ENCODE measurements at regions not wholly inside any gene's neighbourhood (a gene's known extent, or its start where the extent isn't known, plus 50 kb on each side); places are given as distances from the start of the nearest gene placed in this dataset.

DNA sequence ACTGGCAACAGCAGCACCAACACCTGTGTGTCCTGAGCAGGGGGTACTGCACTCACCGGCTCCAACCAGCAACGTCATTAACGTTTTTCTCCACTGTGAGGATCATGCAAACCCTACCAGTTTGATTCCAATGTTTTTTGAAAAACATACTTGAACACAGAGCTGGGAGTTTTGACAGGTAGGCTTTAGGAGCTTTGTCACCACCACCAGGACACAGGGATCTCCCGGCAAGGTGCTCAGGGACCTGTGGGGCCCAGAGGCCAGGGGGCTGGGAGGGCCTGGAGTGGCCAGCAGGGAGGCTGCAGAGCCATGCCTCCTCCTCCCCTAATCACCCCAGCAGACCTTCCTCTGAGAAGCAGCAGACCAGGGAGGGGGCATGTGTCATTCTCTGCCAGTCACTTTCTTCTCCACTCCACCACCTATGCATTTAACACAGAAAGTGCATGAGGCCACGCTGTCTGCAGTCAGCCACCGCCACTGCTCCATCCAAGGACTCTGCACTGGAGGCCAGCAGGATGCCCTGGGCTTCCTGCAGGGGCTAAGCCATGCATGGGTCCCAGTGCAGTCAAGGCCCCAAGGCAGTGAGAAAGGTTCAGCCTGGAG lies 768.2 kb downstream of the KCNJ18 start:
- Histone ChIP-seq H3K36me3 (ENCODE audit: control insufficient read depth in 3 of 3, insufficient read depth in 2 of 3, low read depth in 1 of 3, low read length in 3 of 3) (no peaks in the 10 kb centered on the region), H3K9me3 (ENCODE audit: control insufficient read depth in 2 of 2, insufficient read depth in 1 of 2, low read depth in 1 of 2, low read length in 1 of 2) (peaks cover 4 to 12% of the 10 kb centered on the region in 2 donors), H3K4me3 (ENCODE audit: low read depth in 1 of 3, low read length in 3 of 3) (no peak overlapping the region), H3K27me3 (ENCODE audit: control insufficient read depth in 3 of 3, insufficient read depth in 3 of 3, low read length in 3 of 3) (no peaks in the 10 kb centered on the region), H3K27ac (ENCODE audit: low read depth in 1 of 3, low read length in 2 of 3) (no peak overlapping the region), H3K4me1 (ENCODE audit: control insufficient read depth in 3 of 3, insufficient read depth in 2 of 3, low read depth in 1 of 3, low read length in 2 of 3) (no peaks in the 10 kb centered on the region)
- 64 to 70% (median 69%) methylated on average over 6 of the region's 6 CpGs for WGBS, 3 donors
- DNase-seq (no peak), FAIRE-seq (no peak)

DNA sequence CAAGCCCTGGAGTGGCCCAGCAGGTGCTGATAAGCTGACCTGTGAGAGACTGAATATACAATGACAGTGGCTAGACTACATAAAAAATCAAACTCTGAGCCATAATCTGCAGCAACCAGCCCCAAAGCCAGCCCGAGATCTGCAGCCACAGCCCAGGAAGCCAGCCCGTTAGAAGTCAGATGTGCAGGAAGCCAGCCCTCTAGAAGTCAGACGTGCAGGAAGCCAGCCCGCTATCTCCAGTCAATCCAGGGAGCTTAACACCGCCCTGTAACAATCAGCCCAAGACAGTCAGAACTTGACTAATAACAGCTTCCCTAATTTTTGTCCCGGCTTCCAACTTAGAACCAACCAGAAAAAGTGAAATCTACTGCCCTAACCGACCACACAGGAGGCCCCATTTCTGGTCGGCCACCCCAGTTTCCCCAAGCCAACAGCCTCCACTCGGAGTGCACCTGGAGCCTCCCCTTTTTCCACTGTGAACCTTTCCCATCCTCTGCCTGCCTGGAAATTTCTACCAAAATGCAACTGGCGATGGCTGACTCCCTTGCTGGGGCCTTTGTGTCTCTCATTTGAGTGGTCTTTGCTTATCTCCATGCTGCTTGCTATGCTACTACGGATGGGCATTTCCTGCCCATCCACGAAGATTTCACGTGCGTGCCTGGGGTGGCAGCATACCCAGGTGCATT lies 769.3 kb downstream of the KCNJ18 start:
- WGBS, 3 donors: 75 to 84% (median 81%) methylated on average over 14 of the region's 14 CpGs
- peaks cover 4 to 12% of the 10 kb centered on the region in 2 donors for H3K9me3 ChIP-seq (ENCODE audit: control insufficient read depth in 2 of 2, insufficient read depth in 1 of 2, low read depth in 1 of 2, low read length in 1 of 2)
- DNase-seq (no peak), FAIRE-seq (no peak)
- no peaks in the 10 kb centered on the region for H3K36me3 ChIP-seq (ENCODE audit: control insufficient read depth in 3 of 3, insufficient read depth in 2 of 3, low read depth in 1 of 3, low read length in 3 of 3)
- H3K4me3 ChIP-seq (ENCODE audit: low read depth in 1 of 3, low read length in 3 of 3): no peak overlapping the region
- no peaks in the 10 kb centered on the region for H3K4me1 ChIP-seq (ENCODE audit: control insufficient read depth in 3 of 3, insufficient read depth in 2 of 3, low read depth in 1 of 3, low read length in 2 of 3)
- H3K27ac ChIP-seq (ENCODE audit: low read depth in 1 of 3, low read length in 2 of 3): no peak overlapping the region
- no peaks in the 10 kb centered on the region for H3K27me3 ChIP-seq (ENCODE audit: control insufficient read depth in 3 of 3, insufficient read depth in 3 of 3, low read length in 3 of 3)

DNA sequence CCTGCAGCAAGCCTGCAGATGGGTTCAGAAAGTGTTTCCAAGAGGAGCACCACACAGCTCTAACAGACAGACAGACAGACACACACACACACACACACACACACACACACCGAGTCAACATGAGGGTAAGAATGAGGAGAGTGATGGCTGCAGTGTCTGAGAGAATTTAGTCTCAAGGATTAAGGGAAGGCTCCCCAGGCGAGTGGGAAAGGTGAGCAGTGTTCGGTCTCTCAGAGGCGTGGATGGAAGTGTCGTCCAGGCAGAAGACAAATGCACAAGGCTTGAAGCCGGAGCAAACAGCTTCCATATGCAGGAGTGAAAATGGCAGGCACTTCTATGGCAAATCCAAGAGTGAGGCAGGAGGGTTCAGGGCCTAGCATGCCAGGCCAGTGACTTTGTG lies 770.1 kb downstream of the KCNJ18 start:
- no peaks in the 10 kb centered on the region for H3K4me1 ChIP-seq (ENCODE audit: control insufficient read depth in 3 of 3, insufficient read depth in 2 of 3, low read depth in 1 of 3, low read length in 2 of 3)
- DNase-seq (no peak), FAIRE-seq (no peak)
- 76 to 81% (median 77%) methylated on average over 6 of the region's 6 CpGs for WGBS, 3 donors
- no peak overlapping the region for H3K4me3 ChIP-seq (ENCODE audit: low read depth in 1 of 3, low read length in 3 of 3)
- H3K36me3 ChIP-seq (ENCODE audit: control insufficient read depth in 3 of 3, insufficient read depth in 2 of 3, low read depth in 1 of 3, low read length in 3 of 3): no peaks in the 10 kb centered on the region
- no peak overlapping the region for H3K27ac ChIP-seq (ENCODE audit: low read depth in 1 of 3, low read length in 2 of 3)
- H3K9me3 ChIP-seq (ENCODE audit: control insufficient read depth in 2 of 2, insufficient read depth in 1 of 2, low read depth in 1 of 2, low read length in 1 of 2): peaks cover 4 to 16% of the 10 kb centered on the region in 2 donors
- H3K27me3 ChIP-seq (ENCODE audit: control insufficient read depth in 3 of 3, insufficient read depth in 3 of 3, low read length in 3 of 3): no peaks in the 10 kb centered on the region

DNA sequence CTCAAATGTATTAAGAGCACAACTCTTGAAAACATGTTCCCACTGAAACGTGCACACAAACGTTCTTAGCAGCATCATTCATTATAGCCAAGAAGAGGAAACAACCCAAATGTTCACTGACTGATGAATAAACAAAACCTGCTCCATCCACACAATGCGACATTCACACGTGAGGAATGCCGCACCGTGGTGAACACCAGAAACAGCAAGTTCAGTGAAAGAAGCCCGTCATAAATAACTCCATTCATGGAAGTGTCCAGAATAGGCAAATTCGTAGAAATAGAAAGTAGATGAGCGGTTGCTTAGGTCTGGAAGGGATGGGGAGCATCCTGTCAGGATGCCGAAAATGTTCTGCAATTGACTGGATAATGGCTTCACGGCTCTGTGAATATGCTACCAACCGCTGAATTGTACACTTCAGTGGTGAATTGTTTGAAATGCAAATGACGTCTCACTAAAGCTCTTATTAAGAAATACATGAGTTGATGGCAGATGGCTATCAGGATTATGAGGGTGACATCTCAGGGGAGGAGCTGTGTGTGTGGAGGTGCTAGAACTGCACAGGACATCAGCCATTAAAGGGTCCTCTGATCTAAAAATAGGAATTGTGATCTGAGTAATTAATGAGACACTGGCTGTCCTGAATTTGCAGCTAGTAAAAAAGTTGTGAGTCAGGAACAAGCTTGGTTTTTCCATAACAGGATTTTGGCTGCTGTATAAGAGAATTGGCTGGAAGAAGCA lies 771.0 kb downstream of the KCNJ18 start:
- DNase-seq (no peak), FAIRE-seq (no peak)
- Histone ChIP-seq H3K27ac (ENCODE audit: low read depth in 1 of 3, low read length in 2 of 3) (no peak overlapping the region), H3K27me3 (ENCODE audit: control insufficient read depth in 3 of 3, insufficient read depth in 3 of 3, low read length in 3 of 3) (no peaks in the 10 kb centered on the region), H3K9me3 (ENCODE audit: control insufficient read depth in 2 of 2, insufficient read depth in 1 of 2, low read depth in 1 of 2, low read length in 1 of 2) (peaks cover 4 to 21% of the 10 kb centered on the region in 2 donors), H3K4me1 (ENCODE audit: control insufficient read depth in 3 of 3, insufficient read depth in 2 of 3, low read depth in 1 of 3, low read length in 2 of 3) (no peaks in the 10 kb centered on the region), H3K36me3 (ENCODE audit: control insufficient read depth in 3 of 3, insufficient read depth in 2 of 3, low read depth in 1 of 3, low read length in 3 of 3) (no peaks in the 10 kb centered on the region), H3K4me3 (ENCODE audit: low read depth in 1 of 3, low read length in 3 of 3) (no peak overlapping the region)
- 71 to 75% (median 72%) methylated on average over 13 of the region's 13 CpGs for WGBS, 3 donors

DNA sequence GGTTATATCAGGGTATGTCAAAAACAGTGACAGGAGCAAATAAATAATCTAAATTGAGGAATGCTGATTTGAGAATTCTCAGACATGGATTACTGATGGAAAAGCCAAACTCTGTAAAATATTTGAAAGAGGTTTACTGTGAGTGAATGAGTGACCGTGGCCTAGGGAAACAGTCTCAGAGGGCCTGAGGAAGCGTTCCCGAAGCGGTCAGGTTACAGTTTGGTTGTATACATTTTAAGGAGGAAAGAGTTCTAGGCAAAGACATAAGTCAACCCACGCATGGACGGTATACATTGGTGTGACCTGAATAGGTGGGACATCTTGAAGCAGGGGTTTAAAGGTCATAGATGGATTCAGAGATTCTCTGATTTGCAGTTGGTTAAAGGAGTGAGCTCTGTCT lies 771.7 kb downstream of the KCNJ18 start:
- H3K4me3 ChIP-seq (ENCODE audit: low read depth in 1 of 3, low read length in 3 of 3): no peak overlapping the region
- FAIRE-seq (no peak), DNase-seq (no peak)
- no peak overlapping the region for H3K27ac ChIP-seq (ENCODE audit: low read depth in 1 of 3, low read length in 2 of 3)
- peaks cover 4 to 22% of the 10 kb centered on the region in 2 donors for H3K9me3 ChIP-seq (ENCODE audit: control insufficient read depth in 2 of 2, insufficient read depth in 1 of 2, low read depth in 1 of 2, low read length in 1 of 2)
- H3K4me1 ChIP-seq (ENCODE audit: control insufficient read depth in 3 of 3, insufficient read depth in 2 of 3, low read depth in 1 of 3, low read length in 2 of 3): no peaks in the 10 kb centered on the region
- 83 to 85% (median 84%) methylated on average over 6 of the region's 6 CpGs for WGBS, 3 donors
- H3K27me3 ChIP-seq (ENCODE audit: control insufficient read depth in 3 of 3, insufficient read depth in 3 of 3, low read length in 3 of 3): no peaks in the 10 kb centered on the region
- H3K36me3 ChIP-seq (ENCODE audit: control insufficient read depth in 3 of 3, insufficient read depth in 2 of 3, low read depth in 1 of 3, low read length in 3 of 3): no peaks in the 10 kb centered on the region

DNA sequence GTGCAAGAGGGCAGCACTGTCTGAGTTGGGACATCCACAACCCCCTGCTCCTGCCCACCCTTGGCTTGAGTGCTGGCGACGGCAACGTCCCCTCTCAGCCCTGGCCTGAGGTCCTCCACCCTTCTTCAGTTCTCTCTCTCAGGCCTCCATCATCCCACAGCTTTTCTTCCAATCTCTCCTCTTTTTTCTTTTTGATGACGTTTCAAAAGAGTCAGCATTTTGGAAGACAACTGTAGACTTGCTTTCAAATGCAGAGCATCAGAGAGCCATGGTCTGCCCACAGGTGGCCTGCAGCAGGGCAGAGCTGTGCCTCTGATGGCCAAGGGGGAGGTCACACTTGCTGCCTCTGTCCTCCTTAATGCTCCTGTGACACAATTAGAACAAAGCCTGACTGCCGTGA lies 775.4 kb downstream of the KCNJ18 start:
- no peak for DNase-seq
- Histone ChIP-seq H3K9me3 (ENCODE audit: control insufficient read depth in 2 of 2, insufficient read depth in 1 of 2, low read depth in 1 of 2, low read length in 1 of 2) (peaks cover 1 to 22% of the 10 kb centered on the region in 2 donors), H3K27ac (ENCODE audit: low read depth in 1 of 3, low read length in 2 of 3) (no peak overlapping the region), H3K4me1 (ENCODE audit: control insufficient read depth in 3 of 3, insufficient read depth in 2 of 3, low read depth in 1 of 3, low read length in 2 of 3) (no peaks in the 10 kb centered on the region), H3K36me3 (ENCODE audit: control insufficient read depth in 3 of 3, insufficient read depth in 2 of 3, low read depth in 1 of 3, low read length in 3 of 3) (no peaks in the 10 kb centered on the region), H3K4me3 (ENCODE audit: low read depth in 1 of 3, low read length in 3 of 3) (no peak overlapping the region), H3K27me3 (ENCODE audit: control insufficient read depth in 3 of 3, insufficient read depth in 3 of 3, low read length in 3 of 3) (no peaks in the 10 kb centered on the region)
- 60 to 79% (median 74%) methylated on average over 5 of the region's 5 CpGs for WGBS, 3 donors
- no peak for FAIRE-seq

DNA sequence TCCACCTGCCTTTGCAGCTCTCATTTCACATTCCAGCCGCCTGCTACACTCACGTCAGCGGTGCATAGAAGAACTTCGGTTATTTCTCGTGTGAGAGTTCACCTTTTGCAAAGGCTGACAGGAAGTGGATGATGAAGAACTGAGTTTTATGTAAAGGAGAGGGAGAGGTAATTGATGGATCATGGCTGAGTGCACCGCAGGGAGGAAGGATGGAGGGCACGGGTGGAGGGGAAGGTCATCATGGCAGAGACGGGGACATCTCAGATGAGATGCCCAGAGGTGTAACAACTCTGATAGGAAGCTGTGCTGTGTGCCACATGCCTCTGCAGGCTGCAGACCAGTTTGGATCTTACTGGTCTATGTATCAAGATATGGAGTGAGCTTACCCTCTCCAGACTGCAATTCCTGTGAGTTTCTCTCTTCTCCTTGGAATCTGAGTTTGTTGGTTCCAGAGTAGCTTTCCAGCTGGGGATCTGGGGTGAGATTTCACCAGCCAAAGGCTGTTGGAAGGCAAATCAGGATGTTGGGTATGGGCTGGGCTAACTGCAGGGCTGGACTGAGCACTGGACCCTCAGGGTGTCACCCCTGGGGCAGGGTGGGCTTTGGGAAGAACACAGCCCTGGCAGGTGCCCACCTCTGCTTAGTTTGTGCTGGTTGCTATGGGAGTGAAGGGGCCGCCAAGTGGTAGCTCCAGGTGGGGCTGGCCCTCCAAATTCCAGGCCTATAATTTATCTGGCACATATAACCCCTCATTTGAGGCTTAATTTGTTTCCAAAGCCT lies 777.0 kb downstream of the KCNJ18 start:
- no peaks in the 10 kb centered on the region for H3K27me3 ChIP-seq (ENCODE audit: control insufficient read depth in 3 of 3, insufficient read depth in 3 of 3, low read length in 3 of 3)
- H3K9me3 ChIP-seq (ENCODE audit: control insufficient read depth in 2 of 2, insufficient read depth in 1 of 2, low read depth in 1 of 2, low read length in 1 of 2): peaks cover 1 to 22% of the 10 kb centered on the region in 2 donors
- H3K4me1 ChIP-seq (ENCODE audit: control insufficient read depth in 3 of 3, insufficient read depth in 2 of 3, low read depth in 1 of 3, low read length in 2 of 3): no peaks in the 10 kb centered on the region
- FAIRE-seq (no peak), DNase-seq (no peak)
- no peaks in the 10 kb centered on the region for H3K36me3 ChIP-seq (ENCODE audit: control insufficient read depth in 3 of 3, insufficient read depth in 2 of 3, low read depth in 1 of 3, low read length in 3 of 3)
- H3K4me3 ChIP-seq (ENCODE audit: low read depth in 1 of 3, low read length in 3 of 3): no peak overlapping the region
- WGBS, 3 donors: 83 to 86% (median 84%) methylated on average over 9 of the region's 9 CpGs
- no peak overlapping the region for H3K27ac ChIP-seq (ENCODE audit: low read depth in 1 of 3, low read length in 2 of 3)

DNA sequence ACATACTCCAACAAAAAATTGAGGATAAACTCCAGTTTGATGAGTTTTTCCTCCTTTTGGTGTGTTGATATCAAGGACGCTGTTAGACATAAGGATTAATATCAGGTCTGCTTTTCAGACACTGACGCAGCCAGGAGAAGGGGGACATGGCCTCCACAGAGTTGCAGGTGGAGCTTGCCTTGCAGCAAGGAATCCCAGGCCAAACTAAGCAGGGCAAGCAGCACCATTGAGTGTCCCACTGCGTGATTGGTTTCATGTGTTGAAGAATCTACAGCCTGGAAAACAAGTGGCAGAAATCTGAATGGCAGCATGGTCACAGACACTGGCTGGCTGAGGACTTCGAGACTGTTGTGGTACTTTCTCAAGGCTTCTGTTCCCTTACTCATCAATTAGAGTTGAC lies 777.6 kb downstream of the KCNJ18 start:
- Histone ChIP-seq H3K4me1 (ENCODE audit: control insufficient read depth in 3 of 3, insufficient read depth in 2 of 3, low read depth in 1 of 3, low read length in 2 of 3) (no peaks in the 10 kb centered on the region), H3K9me3 (ENCODE audit: control insufficient read depth in 2 of 2, insufficient read depth in 1 of 2, low read depth in 1 of 2, low read length in 1 of 2) (peaks cover 1 to 20% of the 10 kb centered on the region in 2 donors), H3K27me3 (ENCODE audit: control insufficient read depth in 3 of 3, insufficient read depth in 3 of 3, low read length in 3 of 3) (no peaks in the 10 kb centered on the region), H3K36me3 (ENCODE audit: control insufficient read depth in 3 of 3, insufficient read depth in 2 of 3, low read depth in 1 of 3, low read length in 3 of 3) (no peaks in the 10 kb centered on the region), H3K4me3 (ENCODE audit: low read depth in 1 of 3, low read length in 3 of 3) (no peak overlapping the region), H3K27ac (ENCODE audit: low read depth in 1 of 3, low read length in 2 of 3) (no peak overlapping the region)
- no peak for DNase-seq
- WGBS, 3 donors: 56 to 64% (median 60%) methylated on average over 4 of the region's 4 CpGs
- no peak for FAIRE-seq
